H1 (cell line): ENCODE measurements at regions not wholly inside any gene's neighbourhood (a gene's known extent, or its start where the extent isn't known, plus 50 kb on each side); places are given as distances from the start of the nearest gene placed in this dataset.

Experiments
- CTCF ChIA-PET: fragments of 300-600 bp; sonication (Branson Sonifier 250); formaldehyde crosslinking; loops from one replicate; lab custom pipeline; 2021; ENCODE audit not compliant: partially characterized antibody; lab: Charles Lee
- POLR2A ChIA-PET: fragments of 300-600 bp; sonication (Branson Sonifier 250); formaldehyde crosslinking; loops from one replicate; lab custom pipeline; 2021; ENCODE audit warnings: inconsistent platforms; ENCODE audit not compliant: partially characterized antibody; lab: Charles Lee
- DNase-seq, 2 experiments: peaks; one replicate each; pipeline versions ENCODE4 v3.0.0 to v3.0.0-alpha.2; 2010 to 2022; ENCODE audit warnings: low spot score in 2 of 2, low read depth in 1 of 2, mixed read lengths in 1 of 2
- FAIRE-seq: peaks from 2 replicates; lab custom pipeline; 2011; peaks lifted over from hg19 to GRCh38; lab: Jason Lieb, UNC
- H2AFZ ChIP-seq: 2 replicates; pipeline ENCODE4 v1.8.1; 2012; ENCODE audit warnings: low read length, inconsistent platforms
- H2AK5ac ChIP-seq: 2 replicates; pipeline ENCODE4 v1.6.1; 2013; ENCODE audit warnings: low read depth, low read length
- H2BK120ac ChIP-seq: replicated peaks from 2 replicates; pipeline ENCODE3; 2013; ENCODE audit warnings: low read depth, low read length, inconsistent platforms
- H2BK12ac ChIP-seq: 2 replicates; pipeline ENCODE4 v1.6.1; 2013; ENCODE audit warnings: low read depth, low read length
- H2BK15ac ChIP-seq: 2 replicates; pipeline ENCODE4 v1.6.1; 2013; ENCODE audit warnings: low read length
- H2BK20ac ChIP-seq: 2 replicates; pipeline ENCODE4 v1.6.1; 2013; ENCODE audit warnings: low read length
- H2BK5ac ChIP-seq: 2 replicates; pipeline ENCODE4 v1.6.1; 2013; ENCODE audit warnings: low read depth, low read length
- H3K14ac ChIP-seq: 2 replicates; pipeline ENCODE4 v1.6.1; 2013; ENCODE audit warnings: inconsistent platforms; ENCODE audit not compliant: insufficient read length
- H3K18ac ChIP-seq: 2 replicates; pipeline ENCODE4 v1.6.1; 2013; ENCODE audit warnings: low read length; ENCODE audit errors: extremely low read depth
- H3K23ac ChIP-seq: 2 replicates; pipeline ENCODE4 v1.6.1; 2013; ENCODE audit warnings: inconsistent platforms; ENCODE audit not compliant: insufficient read length
- H3K23me2 ChIP-seq: 2 replicates; pipeline ENCODE4 v1.6.1; 2013; ENCODE audit warnings: low read depth, low read length
- H3K27ac ChIP-seq: 2 replicates; pipeline ENCODE4 v1.6.1; 2011; ENCODE audit warnings: low read depth, low read length, inconsistent platforms
- H3K27me3 ChIP-seq, 4 experiments: replicated peaks in 1 of 4; 1 replicate in 1 of 4; 2 replicates in 3 of 4; pipeline versions ENCODE4 v1.6.1 to v1.8.1; 2011 to 2013; ENCODE audit warnings: low read length in 3 of 4, mild to moderate bottlenecking in 3 of 4, inconsistent platforms in 2 of 4, mixed read lengths in 2 of 4, moderate library complexity in 1 of 4; ENCODE audit not compliant: control insufficient read depth in 3 of 4, insufficient read depth in 3 of 4; ENCODE audit errors: extremely low read depth in 1 of 4
- H3K36me3 ChIP-seq, 4 experiments: 2 replicates each; pipeline versions ENCODE4 v1.6.1 to v1.8.1; 2011 to 2013; ENCODE audit warnings: mild to moderate bottlenecking in 4 of 4, low read length in 3 of 4, moderate library complexity in 2 of 4, control low read depth in 1 of 4, inconsistent platforms in 1 of 4; ENCODE audit not compliant: insufficient read depth in 4 of 4, control insufficient read depth in 2 of 4
- H3K4ac ChIP-seq: replicated peaks from 2 replicates; pipeline ENCODE3; 2013; ENCODE audit warnings: low read length, low read depth, mixed read lengths, inconsistent platforms; ENCODE audit not compliant: insufficient read length
- H3K4me1 ChIP-seq, 4 experiments: replicated peaks in 1 of 4; 1 replicate in 1 of 4; 2 replicates in 3 of 4; pipeline versions ENCODE4 v1.6.1 to v1.8.1; 2011 to 2013; ENCODE audit warnings: low read length in 3 of 4, inconsistent platforms in 2 of 4, mixed read lengths in 1 of 4; ENCODE audit not compliant: insufficient read depth in 4 of 4, control insufficient read depth in 3 of 4
- H3K4me2 ChIP-seq, 2 experiments: 2 replicates each; pipeline versions ENCODE4 v1.6.1 to v1.8.1; 2011 to 2013; ENCODE audit warnings: low read depth in 2 of 2, low read length in 2 of 2, control low read depth in 1 of 2, inconsistent platforms in 1 of 2, mild to moderate bottlenecking in 1 of 2; ENCODE audit not compliant: insufficient read depth in 1 of 2
- H3K4me3 ChIP-seq, 4 experiments: fragments of 200-600, 300-600 bp in 1 of 4; sonication (generic), shearing (Covaris generic), sonication (Bioruptor Twin) in 1 of 4; 2 replicates each; pipeline versions ENCODE4 v1.5.1 to v1.8.1; 2011 to 2016; ENCODE audit warnings: low read length in 4 of 4, low read depth in 3 of 4, control low read depth in 2 of 4, inconsistent platforms in 2 of 4, mild to moderate bottlenecking in 2 of 4, mixed read lengths in 1 of 4, moderate library complexity in 1 of 4; ENCODE audit not compliant: insufficient read depth in 2 of 4; ENCODE audit errors: extremely low read depth in 1 of 4
- H3K56ac ChIP-seq: replicated peaks from 2 replicates; pipeline ENCODE3; 2013; ENCODE audit warnings: low read depth, mild to moderate bottlenecking, mixed read lengths, low read length, inconsistent platforms; ENCODE audit not compliant: insufficient read length
- H3K79me1 ChIP-seq: 2 replicates; pipeline ENCODE4 v1.6.1; 2013; ENCODE audit warnings: low read depth, low read length, control low read depth
- H3K79me2 ChIP-seq, 2 experiments: 2 replicates each; pipeline versions ENCODE4 v1.6.1 to v1.8.1; 2012 to 2013; ENCODE audit warnings: low read length in 2 of 2, mild to moderate bottlenecking in 2 of 2, inconsistent platforms in 1 of 2; ENCODE audit not compliant: insufficient read depth in 2 of 2, control insufficient read depth in 1 of 2
- H3K9ac ChIP-seq, 4 experiments: replicated peaks in 1 of 4; 1 replicate in 1 of 4; 2 replicates in 3 of 4; pipeline versions ENCODE4 v1.6.1 to v1.8.1; 2011 to 2013; ENCODE audit warnings: low read depth in 3 of 4, low read length in 3 of 4, control low read depth in 2 of 4, mild to moderate bottlenecking in 2 of 4, moderate library complexity in 2 of 4, inconsistent platforms in 1 of 4; ENCODE audit errors: extremely low read depth in 1 of 4
- H3K9me3 ChIP-seq, 2 experiments: 2 replicates each; pipeline versions ENCODE4 v1.6.1 to v1.8.1; 2012 to 2013; ENCODE audit warnings: mild to moderate bottlenecking in 2 of 2, moderate library complexity in 2 of 2, control low read depth in 1 of 2, inconsistent platforms in 1 of 2, low read depth in 1 of 2, low read length in 1 of 2, mixed read lengths in 1 of 2; ENCODE audit not compliant: insufficient read depth in 2 of 2
- H4K20me1 ChIP-seq, 2 experiments: replicated peaks in 1 of 2; 2 replicates each; pipeline versions ENCODE3 to v1.8.1; 2011 to 2013; ENCODE audit warnings: inconsistent platforms in 2 of 2, low read length in 2 of 2, mild to moderate bottlenecking in 1 of 2; ENCODE audit not compliant: insufficient read depth in 2 of 2, control insufficient read depth in 1 of 2
- H4K5ac ChIP-seq: 2 replicates; pipeline ENCODE4 v1.6.1; 2013; ENCODE audit warnings: low read length, low read depth, mixed read lengths, inconsistent platforms; ENCODE audit not compliant: insufficient read length
- H4K8ac ChIP-seq: 2 replicates; pipeline ENCODE4 v1.8.0; 2013; ENCODE audit warnings: mild to moderate bottlenecking, moderate library complexity, low read length, inconsistent platforms; ENCODE audit not compliant: insufficient read depth; ENCODE audit errors: extremely low read depth
- H4K91ac ChIP-seq: replicated peaks from 2 replicates; pipeline ENCODE3; 2013; ENCODE audit warnings: low read length, mixed read lengths, inconsistent platforms; ENCODE audit not compliant: insufficient read length
- ATF3 ChIP-seq: IDR thresholded peaks from 2 replicates; pipeline ENCODE4 v1.6.1; 2011; ENCODE audit warnings: low read depth, mild to moderate bottlenecking, low read length; ENCODE audit not compliant: insufficient read depth
- E2F6 ChIP-seq: IDR thresholded peaks from 2 replicates; pipeline ENCODE4 v1.6.1; 2012; ENCODE audit warnings: inconsistent platforms
- WGBS, 2 experiments: shearing (Covaris generic) in 1 of 2; methylation state at CpG; one replicate each; pipeline versions ENCODE4 v1.1.6 to v1.1.7; 2013 to 2015; ENCODE audit warnings: low lambda C conversion rate in 2 of 2, mixed read lengths in 2 of 2, inconsistent platforms in 1 of 2, low coverage in 1 of 2, missing lambda C conversion rate in 1 of 2; ENCODE audit not compliant: insufficient replicate concordance in 2 of 2, insufficient coverage in 1 of 2, insufficient read length in 1 of 2; ENCODE audit errors: extremely low coverage in 1 of 2, missing lambda C conversion rate in 1 of 2; 5-methylcytosine and 5-hydroxymethylcytosine counted together
- TF ChIP-seq, protein P1 (sequence below): IDR thresholded peaks from 2 replicates; pipeline ENCODE4 v1.6.1; 2012; ENCODE audit warnings: inconsistent platforms
- TF ChIP-seq, protein P2 (sequence below), 3 experiments: IDR thresholded peaks; 1 replicate in 2 of 3; 2 replicates in 1 of 3; pipeline versions ENCODE4 v1.5.1 to v1.6.1; 2011; ENCODE audit warnings: low read length in 3 of 3, mild to moderate bottlenecking in 3 of 3, inconsistent platforms in 2 of 3, low read depth in 1 of 3, moderate library complexity in 1 of 3; ENCODE audit not compliant: insufficient read depth in 1 of 3; ENCODE audit errors: control extremely low read depth in 1 of 3

DNA sequence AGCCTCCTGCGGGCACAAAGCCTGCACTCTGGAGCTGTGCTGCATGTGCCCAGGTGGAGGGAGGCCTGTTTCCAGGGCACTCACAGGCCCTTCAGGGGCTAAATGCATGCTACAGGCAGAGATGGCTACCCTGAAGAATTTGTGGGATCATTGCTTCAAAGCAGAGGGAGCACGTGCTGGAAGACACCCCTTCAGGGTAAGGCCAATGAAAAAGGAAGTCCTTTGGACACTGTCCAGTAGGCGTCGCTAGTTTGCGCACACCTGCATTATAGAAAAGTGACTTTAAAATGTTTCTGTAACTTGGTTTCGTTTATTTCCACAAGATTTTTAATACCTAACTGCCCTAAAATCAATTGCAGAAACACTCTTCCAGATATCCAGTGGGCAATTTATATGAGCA, 325.3 kb downstream of the ZNF516 start:
- TF ChIP-seq ATF3 (no peak), E2F6 (peak; percentile 35; the same call in 1 of the 2 replicates)
- TF ChIP-seq, protein P1, sequence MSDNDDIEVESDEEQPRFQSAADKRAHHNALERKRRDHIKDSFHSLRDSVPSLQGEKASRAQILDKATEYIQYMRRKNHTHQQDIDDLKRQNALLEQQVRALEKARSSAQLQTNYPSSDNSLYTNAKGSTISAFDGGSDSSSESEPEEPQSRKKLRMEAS, result 0 out of 2 replicates have a peak, but pooled peaks have one; percentile 21
- TF ChIP-seq, protein P2, sequence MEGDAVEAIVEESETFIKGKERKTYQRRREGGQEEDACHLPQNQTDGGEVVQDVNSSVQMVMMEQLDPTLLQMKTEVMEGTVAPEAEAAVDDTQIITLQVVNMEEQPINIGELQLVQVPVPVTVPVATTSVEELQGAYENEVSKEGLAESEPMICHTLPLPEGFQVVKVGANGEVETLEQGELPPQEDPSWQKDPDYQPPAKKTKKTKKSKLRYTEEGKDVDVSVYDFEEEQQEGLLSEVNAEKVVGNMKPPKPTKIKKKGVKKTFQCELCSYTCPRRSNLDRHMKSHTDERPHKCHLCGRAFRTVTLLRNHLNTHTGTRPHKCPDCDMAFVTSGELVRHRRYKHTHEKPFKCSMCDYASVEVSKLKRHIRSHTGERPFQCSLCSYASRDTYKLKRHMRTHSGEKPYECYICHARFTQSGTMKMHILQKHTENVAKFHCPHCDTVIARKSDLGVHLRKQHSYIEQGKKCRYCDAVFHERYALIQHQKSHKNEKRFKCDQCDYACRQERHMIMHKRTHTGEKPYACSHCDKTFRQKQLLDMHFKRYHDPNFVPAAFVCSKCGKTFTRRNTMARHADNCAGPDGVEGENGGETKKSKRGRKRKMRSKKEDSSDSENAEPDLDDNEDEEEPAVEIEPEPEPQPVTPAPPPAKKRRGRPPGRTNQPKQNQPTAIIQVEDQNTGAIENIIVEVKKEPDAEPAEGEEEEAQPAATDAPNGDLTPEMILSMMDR (IDR thresholded peaks at IDR 0.05; ENCODE audit: control extremely low read depth in 1 of 3, insufficient read depth in 1 of 3, low read depth in 1 of 3, low read length in 3 of 3), result peak in 1 of 3 experiments; percentile 34; a peak in 1 of 4 replicates
- TF ChIP-seq, all 59 proteins: peak for 3
- ChIA-PET CTCF (interaction anchor here (1.1 to 1.2 kb wide), 3 partner anchors 23 to 94 kb away, joined by 3 read pairs; no protein-coding TSS in a partner anchor), POLR2A (no interaction called here)
- Histone ChIP-seq H3K18ac (no peak overlapping the region), H3K79me1 (no peaks in the 10 kb centered on the region), H2AK5ac (no peak overlapping the region), H2BK12ac (no peak overlapping the region), H4K8ac (no peak overlapping the region), H2BK20ac (no peak overlapping the region), H2BK5ac (no peak overlapping the region), H3K4ac (no peak overlapping the region), H3K14ac (no peak overlapping the region), H3K56ac (no peak overlapping the region), H2AFZ (peak overlapping the region; percentile 87; the same call in 1 of the 2 replicates), H3K27me3 (no peaks in the 10 kb centered on the region), H3K36me3 (no peaks in the 10 kb centered on the region), H3K9me3 (no peaks in the 10 kb centered on the region), H3K79me2 (no peaks in the 10 kb centered on the region), H3K4me1 (no peaks in the 10 kb centered on the region; a peak in 1 of 7 replicates), H4K5ac (no peak overlapping the region), H3K4me2 (no peak overlapping the region), H4K20me1 (no peaks in the 10 kb centered on the region), H3K4me3 (no peak overlapping the region), H3K23me2 (no peaks in the 10 kb centered on the region; the same call in 1 of the 2 replicates), H2BK120ac (no peak overlapping the region), H4K91ac (no peak overlapping the region), H3K23ac (no peak overlapping the region), H2BK15ac (no peak overlapping the region), H3K27ac (no peak overlapping the region), H3K9ac (no peak overlapping the region)
- 93% methylated on average over 6 of the region's 6 CpGs; no CpG with 5 or more reads in 1 of the 2 experiments for WGBS, 2 experiments
- DNase-seq (no peak), FAIRE-seq (no peak)
